ENCODE measurements at regions not wholly inside any gene's neighbourhood (a gene's known extent, or its start where the extent isn't known, plus 50 kb on each side); places are given as distances from the start of the nearest gene placed in this dataset.

GRCh38 chr15:62561059-62561519 lies 396.0 kb upstream of the C2CD4B start:
- DNase-seq: no peak

DNA sequence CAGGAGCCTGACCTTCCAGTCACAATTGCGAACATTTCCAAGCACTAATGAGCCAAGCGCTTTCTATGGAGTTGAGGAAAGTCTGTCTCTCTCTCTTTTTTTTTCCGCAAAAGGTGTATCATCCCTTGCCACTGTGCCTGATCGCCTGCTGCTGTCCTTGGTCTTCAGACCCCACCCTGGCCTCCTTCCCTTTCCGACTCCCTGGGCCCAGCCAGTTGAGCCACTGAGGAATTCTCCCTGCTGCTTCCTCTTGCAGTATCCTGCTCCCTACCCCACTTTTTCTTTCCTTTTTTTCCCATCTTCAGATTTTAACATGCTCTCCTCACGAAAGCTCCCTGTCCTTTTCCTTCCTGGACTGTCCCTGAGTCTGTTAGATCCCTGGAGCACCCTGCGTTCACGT lies 396.5 kb upstream of the C2CD4B start:
- no peak for DNase-seq

DNA sequence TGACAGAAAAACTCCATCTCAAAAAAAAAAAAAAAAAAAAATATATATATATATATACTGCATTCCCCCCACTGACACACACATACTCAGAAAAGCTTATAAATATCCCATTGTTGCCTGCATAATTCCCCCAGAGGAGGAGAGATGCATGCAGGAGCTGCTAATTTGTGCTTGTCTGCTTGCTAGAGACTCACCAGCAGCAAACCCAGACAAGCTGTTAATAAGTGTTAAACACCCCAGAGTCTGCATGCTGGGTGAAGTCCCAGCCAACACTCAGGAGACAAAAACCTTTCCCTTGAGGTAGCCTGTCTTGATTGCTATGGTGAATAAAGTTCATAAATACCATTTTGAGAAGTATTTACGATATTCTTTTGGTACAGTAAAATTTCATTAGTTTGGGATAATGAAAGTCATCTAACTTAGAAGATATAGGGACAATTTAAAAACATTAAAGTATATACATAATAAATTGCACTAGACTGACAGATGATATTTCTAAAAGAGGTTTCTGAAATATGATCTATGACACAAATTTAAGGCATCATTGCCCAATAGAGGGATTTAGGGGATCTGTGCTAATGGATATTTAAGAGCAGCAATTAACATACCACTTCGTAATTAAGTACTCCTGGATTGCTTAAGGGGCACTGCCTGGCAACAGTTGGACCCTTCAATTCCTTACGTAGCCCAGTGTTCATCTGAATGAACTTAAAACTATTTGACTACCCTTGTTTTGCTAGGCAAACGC lies 400.0 kb upstream of the C2CD4B start:
- DNase-seq: no peak

- DNase-seq: no peak
Observed at GRCh38 chr15:62565634-62566026, 400.5 kb upstream of the C2CD4B start.

- no peak for DNase-seq
Observed at GRCh38 chr15:62566248-62566647, 401.2 kb upstream of the C2CD4B start.

DNA sequence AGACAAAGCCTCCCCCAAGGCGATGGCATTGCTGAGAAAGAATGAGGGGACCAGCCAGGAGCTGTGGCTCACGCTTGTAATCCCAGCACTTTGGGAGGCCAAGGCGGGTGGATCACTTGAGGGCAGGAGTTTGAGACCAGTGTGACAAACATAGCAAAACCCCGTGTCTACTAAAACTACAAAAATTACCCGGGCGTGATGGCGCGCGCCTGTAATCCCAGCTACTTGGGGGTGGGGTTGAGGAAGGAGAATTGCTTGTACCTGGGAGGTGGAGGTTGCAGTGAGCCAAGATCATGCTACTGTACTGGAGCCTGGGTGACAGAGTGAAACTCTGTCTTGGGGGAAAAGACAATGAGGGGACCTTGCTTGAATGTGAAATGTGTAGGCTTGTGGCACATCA lies 402.4 kb upstream of the C2CD4B start:
- DNase-seq: no peak

GRCh38 chr15:62568004-62568403 lies 402.9 kb upstream of the C2CD4B start:
- no peak for DNase-seq

GRCh38 chr15:62568702-62569101 lies 403.6 kb upstream of the C2CD4B start:
- no peak for DNase-seq

DNA sequence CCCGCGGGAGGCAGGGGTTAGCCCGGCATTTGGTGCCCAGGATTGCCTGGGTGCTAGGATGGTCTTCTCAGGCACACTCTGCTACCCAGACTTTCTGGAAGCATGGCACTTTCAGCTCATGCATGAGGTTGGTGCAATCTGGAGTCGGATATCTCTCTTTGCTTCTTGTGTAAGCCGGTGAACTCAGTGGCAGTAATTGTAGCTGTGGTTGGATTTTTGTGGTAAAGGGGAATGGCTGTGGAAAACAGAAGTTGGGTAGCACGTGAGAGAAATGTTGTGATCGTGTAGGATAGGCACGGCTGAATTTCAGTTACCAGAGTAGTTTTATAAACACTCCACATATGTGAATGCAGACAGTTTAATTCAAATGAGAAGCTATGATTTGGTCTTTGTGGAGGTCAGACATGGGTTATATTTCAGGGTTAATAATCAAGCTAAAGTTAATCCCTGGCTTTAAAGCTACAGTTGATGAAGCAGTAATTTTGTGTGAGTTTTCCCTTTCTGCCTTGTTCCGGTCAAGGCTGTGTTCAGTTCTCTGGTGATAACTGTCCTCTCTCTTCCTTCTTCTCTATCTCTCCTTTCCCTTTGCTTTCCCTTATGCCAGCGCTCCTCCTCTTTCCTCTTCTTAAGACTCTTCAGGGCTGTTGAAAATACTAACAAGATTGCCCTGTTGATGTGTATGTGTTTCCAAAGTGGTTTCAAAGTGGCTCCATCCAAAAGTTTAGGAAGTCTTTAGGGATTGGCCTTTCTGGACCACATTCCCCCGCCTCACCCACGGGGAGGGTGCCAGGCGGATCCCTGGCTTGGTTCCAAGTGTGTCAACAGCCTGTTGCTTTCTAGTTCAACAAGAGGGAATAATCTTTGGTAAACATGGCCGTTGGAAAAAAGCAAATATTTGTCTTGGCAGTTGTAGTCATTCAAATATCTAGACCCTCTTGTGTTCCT lies 404.6 kb upstream of the C2CD4B start:
- peak; percentile 86 for DNase-seq

- DNase-seq: no peak
Observed at GRCh38 chr15:62570405-62570783, 405.3 kb upstream of the C2CD4B start.

DNA sequence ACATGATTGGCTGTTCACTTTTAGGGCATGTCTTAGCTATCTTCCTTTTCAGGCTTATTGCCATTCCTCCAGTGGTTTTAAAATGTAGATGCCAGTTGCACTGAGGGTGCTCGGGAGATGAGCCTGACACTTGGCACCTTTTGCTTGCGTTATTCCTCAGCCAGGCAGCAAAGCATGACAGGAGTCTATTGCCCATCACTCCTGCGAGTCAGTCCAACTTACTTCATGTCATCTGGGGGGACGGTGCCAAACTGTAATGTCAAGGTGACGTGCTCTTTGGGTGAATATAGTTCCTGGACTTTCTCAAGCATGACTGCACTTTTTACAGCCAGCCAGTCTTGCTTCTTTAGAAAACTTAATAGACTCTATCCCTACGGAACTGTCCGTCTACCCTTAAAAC lies 406.0 kb upstream of the C2CD4B start:
- DNase-seq: no peak

DNA sequence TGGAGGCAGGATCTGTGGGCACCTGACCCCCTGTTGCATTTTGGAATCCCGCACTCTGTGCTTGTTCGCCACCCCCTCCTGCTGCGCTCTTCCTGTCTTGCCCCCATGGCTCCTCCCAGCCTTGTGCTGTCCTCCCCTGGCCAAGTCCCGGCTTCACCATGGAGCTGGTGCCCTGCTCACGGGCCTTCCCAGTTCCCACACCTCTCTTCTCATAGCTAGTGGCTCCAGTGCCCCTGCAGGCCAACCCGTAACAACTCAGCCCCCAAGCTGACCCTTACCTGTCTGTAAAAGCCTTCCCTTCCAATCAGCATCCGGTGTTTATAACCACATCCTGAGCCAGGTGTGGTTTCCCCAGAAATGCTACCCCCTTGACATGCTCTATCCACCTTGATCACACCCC lies 407.7 kb upstream of the C2CD4B start:
- no peak for DNase-seq

GRCh38 chr15:62573876-62574275 lies 408.8 kb upstream of the C2CD4B start:
- DNase-seq: no peak

- DNase-seq: no peak
Observed at GRCh38 chr15:62578546-62578945, 413.5 kb upstream of the C2CD4B start.

DNA sequence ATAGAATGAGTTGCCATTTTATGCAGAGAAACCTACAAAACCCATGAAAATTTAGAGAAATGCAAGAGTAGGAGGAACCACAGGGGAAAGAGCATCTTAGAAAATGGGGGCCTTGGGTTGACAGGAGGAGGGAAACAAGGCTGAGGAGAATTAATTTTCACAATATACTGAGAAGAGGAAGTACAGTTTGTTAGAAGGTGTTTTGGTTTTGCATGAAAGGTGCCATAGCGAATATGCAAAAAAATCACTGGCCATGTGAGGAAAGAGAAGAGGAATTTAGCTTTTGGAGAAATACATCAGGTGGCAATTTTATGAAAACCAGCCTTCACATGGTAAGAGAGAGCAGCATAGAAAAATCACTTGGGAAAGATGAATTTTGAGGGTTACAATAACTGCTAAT lies 413.9 kb upstream of the C2CD4B start:
- no peak for DNase-seq

DNA sequence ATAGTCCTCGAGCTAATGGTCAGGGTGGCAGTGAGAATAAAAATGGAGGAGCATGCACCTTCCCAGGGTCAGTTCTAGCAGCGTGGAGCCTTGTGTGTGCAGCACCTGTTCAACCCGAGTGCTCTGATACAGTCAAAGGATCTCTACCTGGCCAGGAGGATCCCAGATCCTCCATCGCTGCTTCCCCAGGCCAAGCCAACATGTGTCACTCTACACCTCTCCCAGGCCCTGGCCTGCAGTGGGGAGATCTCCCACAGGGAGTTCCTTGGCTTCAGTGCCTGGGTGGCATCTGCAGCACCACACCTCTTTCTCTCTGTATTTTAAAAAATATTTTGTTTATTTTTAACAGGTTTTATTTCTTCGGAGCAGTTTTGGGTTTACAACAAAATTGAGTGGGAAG lies 414.8 kb upstream of the C2CD4B start:
- no peak for DNase-seq

DNA sequence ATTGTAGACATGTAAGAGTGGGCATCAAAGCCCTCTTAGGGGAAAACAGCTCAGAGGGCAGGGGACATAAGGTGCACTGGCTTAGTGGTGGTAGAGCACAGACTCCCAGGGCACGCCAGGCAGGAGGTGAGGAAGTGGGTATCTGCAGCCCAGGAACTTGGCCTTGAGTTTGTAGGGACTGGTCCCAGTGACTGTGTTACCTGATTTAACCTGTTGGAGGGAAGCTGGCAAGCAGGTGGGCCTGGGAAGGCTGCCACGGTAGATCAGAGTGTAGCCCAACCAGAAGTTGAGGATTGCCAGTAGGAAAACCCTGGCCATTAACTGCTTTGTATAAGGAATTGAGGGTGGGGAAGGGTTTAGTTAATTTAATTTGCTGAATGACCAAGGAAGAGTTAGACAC lies 417.5 kb upstream of the C2CD4B start:
- DNase-seq: no peak

- no peak for DNase-seq
Observed at GRCh38 chr15:62584301-62585235, 419.5 kb upstream of the C2CD4B start.

DNA sequence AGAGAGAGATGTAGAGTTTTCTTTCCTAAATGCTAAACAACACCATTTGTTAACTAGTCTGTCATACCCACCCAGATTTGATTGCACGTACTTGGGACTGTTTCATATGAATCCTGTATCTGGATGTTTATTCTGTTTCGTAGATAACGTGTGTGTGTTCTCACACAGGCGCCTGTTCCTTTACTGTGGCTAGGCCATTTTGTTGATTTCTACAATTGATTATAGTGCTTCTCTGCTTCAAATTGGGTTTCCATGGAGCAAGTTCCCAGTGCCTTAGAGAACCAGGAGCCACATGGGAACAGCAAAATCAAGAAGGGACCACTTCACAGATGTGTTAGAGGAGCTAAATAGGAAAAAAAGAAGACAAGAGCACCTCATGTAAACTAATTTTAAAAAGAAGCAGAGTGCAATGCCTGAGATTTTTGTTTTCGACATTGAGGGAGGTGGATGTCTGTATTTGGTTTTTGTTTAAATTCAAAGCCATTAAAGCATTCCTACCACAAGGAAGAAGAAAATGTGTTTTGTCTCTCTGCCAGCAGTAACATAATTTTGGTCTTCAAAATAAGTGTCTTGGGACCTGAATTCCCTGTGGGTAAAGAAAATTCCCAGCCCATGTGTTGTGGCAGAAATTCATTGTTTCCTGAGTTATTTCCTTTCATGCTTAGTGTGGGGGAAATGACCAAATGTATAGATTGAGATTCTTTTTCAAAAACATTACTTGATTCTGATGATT lies 424.0 kb upstream of the C2CD4B start:
- no peak for DNase-seq

DNA sequence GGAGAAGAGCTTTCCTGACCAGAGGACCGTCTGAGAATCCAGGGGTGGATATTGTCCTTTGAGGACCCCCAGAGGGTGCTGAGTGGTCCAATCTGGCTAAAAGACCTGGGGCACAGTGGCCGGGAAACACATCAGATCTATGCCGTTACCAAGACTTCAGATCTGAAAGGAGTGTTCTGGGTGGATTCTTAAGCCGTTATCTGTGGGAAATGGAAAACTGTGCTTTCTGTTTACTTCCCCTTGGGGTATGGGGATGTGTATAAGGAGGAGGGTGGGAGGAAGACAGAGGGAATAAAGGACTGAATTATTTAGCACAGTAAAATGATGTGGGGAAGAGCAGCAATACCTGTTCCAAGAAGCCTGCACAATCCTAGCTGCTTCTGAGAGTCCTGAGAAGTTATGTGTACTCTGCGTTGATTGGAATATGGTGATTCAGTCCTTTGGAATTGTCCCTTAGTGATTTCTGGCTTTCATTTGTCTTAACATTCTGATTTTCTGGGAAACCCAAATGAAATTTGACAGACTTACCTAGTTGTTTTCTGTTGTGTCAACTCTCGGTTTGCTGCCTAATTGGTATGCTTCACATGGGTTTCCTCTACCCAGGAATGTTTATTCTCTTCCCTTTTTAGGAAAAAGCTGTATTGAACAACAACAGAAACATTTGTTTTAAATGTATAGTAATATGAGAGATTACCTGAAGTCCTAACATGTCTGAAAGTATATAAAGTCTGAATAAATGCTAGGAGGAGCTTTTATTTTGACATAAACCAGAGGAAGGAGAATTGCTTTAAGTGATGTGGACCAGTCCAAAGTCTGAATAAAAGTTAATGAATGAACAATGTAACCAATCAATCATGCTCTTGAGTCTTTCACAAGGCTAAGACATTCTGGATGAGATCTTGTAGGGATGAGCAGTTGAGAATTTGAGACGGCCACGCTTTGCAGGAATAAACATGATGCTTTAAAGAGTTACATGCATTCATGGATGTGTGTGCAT lies 427.1 kb upstream of the C2CD4B start:
- no peak for DNase-seq

- DNase-seq: no peak
Observed at GRCh38 chr15:62592920-62593319, 427.8 kb upstream of the C2CD4B start.

All from NCI-H1092 (cell line).